ENCODE measurements at regions not wholly inside any gene's neighbourhood (a gene's known extent, or its start where the extent isn't known, plus 50 kb on each side); places are given as distances from the start of the nearest gene placed in this dataset.
"Not testable (repeated sequence)": the region's sequence is repeated elsewhere in the genome, so short reads cannot be mapped to it uniquely, and the experiment has no call there.

GRCh38 chr13:50729177-50729576 is 114.3 kb downstream of the DLEU7 start:
- DNase-seq = no peak

DNA sequence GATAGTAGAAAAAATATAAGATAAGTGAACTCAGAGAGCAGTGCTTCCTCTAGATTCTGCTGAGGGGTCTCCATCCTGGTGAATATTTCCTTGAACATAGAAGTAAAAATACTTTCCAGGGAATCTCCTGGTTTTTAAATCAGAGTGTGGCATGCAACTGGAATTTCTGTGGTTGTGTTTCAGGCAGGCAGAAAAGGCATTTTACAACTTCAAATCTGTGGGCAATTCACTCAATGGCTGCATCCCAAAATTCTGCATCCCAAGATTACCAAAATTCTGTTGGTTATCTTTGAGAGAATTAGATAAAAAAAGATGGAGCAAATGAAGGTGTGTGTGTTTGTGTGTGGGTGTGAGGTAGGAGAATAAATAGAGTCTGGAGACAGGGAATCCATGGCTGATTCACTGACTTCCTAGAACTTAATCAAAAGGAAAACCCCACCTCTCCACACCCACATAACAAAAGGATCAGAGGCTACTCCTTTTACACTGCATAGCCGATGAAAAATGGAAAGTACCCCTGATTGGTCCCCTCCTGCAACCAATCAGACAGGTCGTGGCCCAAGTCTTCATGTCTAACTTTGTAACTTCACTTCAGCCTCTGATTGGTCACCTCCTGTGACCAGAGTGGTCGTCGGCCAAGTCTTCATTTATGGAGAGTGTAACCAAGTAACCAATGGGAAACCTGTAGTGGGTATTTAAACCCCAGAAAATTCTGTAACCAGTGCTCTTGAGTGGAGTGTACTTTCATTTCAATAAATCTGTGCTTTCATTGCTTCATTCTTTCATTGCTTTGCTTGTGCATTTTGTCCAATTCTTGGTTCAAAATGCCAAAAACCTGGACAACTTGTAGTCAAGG is 112.8 kb downstream of the DLEU7 start:
- DNase-seq = no peak

DNA sequence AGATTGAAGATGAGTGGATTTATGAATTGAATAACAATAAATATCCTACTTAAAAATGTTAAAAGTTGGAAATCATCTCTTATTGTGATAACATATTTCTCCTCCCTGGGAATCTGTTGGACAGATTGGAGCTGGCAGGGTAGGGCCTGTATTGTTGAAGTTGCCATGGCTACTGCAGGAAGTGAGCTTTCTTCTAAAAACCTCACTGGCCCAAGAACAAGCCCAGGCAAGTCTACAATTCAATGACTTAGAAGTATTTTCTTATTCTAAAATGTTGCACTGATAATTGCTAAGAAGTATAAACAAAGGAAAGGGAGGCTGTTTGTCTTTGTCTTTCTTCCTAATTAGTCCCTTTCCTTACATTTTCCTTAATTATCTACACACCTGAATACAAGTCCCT is 112.1 kb downstream of the DLEU7 start:
- DNase-seq = no peak

- DNase-seq = no peak
Measured at GRCh38 chr13:50732712-50733111, 110.8 kb downstream of the DLEU7 start.

DNA sequence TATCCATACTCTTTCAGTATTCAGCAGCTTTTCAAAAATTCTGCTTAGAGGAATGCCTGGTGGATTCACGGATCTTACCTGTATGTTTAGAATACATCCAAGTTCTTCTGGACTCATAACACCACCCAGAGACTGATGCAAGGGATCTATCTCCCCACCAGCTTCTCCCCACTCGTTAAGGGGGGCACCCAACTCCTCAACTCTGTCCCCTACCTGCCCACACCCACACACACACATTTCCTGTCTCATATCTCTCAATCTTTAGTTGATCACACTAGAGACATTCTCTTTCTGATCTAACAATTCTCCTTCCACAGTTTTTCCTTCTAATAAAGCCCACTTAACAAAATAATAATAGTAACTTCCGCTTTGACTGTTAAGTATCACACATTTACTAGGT is 110.1 kb downstream of the DLEU7 start:
- DNase-seq = no peak

GRCh38 chr13:50735071-50735470 is 108.4 kb downstream of the DLEU7 start:
- DNase-seq = no peak

DNA sequence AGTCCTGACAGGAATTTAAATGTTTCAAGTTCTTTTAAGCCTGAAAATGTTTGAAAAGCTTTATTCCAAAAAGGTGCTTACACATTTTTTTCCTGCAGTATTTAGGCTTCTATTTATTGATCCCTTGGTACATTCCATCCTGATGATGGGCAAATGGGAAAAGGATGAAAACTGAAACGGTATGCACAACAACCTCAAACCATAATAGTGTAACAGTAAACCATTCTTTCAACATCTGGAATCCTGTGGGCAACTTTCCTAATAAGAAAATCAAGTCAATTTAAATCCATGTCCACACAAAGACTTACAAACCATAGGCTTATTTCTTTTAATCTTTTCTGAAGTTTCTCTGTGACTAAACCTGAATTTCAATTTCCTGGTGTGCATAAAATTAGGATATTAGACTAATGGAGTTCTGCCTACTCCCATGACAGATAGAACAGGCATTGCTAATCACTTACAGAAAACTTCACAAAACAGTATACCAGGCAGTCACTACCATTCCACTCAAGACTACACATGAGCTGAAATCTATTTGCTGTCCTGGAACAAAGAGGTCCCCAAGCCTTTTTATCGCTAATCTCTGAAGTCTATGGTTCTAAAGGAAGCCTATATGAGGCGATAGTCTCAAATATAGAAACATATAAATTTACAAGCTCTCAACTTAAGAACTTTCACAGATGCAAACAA is 103.3 kb downstream of the DLEU7 start:
- DNase-seq = no peak

DNA sequence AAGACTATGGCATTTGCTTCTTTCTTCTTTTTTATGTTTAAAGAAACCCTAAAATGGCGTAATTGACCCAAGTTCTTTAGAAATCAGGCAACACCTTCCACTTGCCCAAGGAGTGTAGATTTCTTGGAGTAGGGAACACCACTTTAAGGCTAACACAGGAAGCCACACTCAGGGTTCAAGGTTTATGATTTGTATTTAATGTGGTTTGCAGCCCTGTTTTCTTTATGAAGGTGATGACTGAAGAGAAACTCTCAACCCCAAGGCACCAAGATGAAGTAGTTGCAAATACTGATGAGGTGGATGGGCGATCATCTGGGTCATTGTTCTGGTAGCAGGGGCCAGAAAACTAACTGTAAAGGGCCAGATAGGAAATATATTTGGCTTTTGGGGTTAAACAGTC is 101.1 kb downstream of the DLEU7 start:
- DNase-seq = no peak

- DNase-seq = no peak
Measured at GRCh38 chr13:50742968-50743367, 100.5 kb downstream of the DLEU7 start.

- no peak for DNase-seq
Measured at GRCh38 chr13:50744116-50744660, 99.3 kb downstream of the DLEU7 start.

DNA sequence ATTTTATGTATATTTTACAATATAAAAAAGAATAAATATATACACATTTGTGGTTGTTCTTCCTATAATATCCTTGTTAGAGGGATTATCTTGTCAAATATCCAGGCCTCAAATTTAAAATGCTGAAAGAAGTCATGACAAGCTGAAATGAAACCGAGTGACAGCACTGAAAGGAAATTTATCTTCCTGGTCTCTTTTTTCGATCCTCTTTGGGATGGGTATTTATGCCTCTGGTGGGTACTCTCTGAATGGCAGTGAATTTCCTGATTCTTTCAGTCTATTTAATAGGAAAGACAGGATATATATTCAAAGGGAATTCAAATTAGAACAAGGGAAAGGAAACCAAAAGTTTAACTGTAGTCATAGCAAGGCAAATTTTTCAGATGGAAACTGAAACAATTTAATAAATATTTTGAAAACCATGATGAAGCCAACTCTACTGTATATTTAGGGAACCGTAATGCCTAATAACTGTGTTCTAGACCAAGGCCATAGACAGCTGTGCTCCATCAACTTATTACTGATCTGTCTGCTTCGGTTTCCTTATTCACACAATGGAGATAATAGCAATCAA is 97.9 kb downstream of the DLEU7 start:
- DNase-seq = no peak

- DNase-seq = no peak
Measured at GRCh38 chr13:50747737-50748350, 95.6 kb downstream of the DLEU7 start.

GRCh38 chr13:50753221-50753620 is 90.3 kb downstream of the DLEU7 start:
- DNase-seq = not testable (repeated sequence)

DNA sequence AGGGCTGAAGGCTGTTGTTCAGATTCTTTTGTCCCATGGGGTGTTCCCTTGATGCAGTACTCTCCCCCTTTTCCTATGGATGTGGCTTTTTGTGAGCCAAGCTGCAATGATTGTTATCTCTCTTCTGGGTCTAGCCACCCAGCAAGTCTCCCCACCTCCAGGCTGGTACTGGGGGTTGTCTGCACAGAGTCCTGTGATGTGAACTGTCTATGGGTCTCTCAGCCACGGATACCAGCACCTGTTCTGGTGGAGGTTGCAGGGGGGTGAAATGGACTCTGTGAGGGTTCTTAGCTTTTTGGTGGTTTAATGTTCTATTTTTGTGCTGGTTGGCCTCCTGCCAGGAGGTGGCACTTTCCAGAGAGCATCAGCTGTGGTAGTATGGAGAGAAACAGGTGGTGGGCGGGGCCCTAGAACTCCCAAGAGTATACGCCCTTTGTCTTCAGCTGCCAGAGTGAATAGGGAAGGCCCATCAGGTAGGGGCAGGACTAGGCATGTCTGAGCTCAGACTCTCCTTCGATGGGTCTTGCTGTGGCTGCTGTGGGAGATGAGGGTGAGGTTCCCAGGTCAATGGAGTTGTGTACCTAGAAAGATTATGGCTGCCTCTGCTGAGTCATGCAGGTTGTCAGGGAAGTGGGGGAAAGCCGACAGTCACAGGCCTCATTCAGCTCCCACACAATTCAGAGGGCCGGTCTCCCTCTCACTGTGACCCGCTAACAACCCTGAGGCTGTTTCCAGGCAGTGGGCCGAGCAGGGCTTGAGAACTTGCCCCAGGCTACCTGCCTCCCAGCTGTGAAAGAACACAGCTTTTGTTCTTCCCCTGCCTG is 87.4 kb downstream of the DLEU7 start:
- not testable (repeated sequence) for DNase-seq

DNA sequence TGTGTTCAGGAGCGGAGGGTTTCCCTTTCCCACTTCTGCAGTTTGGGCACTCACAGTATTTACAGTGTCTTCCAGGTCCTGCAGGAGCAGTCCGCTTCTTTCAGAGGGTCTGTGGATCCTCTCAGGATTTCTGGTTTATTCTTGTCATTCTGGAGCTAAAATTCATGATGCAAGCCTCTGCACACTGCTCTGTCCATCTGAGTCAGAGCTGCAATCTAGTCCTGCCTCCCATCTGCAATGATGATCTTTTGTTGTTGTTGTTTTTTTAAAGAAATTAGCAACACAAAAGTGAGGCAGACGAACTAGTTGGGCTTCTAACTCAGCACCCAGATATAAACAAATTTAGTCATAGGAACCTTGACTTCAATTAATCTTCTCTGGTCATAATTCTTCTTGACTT is 86.5 kb downstream of the DLEU7 start:
- DNase-seq = no peak

DNA sequence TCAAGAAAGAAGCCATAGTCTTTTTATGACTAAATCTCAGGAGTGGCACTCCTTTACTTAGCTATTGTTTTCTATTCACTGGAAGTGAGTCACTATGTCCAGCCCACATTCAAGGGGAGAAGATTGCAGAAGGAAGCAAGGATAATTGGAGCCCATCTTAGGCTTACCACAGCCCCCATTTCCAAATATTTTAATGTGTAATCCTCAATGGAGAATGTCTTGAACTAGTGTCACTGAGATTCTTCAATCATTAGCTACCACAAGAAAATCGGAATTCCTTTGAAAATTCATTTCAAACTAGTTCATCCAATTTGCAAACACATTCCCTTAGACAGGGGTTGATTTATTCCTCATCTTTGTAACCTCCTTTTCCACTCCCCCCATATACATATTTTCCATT is 84.7 kb downstream of the DLEU7 start:
- no peak for DNase-seq

DNA sequence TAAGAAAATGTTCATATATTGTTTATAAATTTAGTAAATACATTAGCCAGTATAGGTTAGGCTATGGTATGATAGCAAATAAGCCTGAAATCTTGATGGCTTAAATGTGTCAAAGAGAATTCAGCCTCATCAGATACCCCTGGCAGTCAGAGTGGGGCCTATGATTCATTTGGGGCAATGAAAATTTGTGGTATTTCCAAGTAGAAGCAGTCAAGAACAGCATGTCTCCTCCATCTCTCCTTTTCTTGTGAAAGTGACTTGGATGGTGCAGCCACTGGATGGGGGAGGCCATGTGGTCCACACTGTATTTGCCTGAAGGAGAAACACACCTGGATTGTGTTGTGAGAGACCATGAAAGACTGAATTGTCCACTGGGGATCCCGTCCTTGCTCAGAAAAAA is 82.7 kb downstream of the DLEU7 start:
- no peak for DNase-seq

DNA sequence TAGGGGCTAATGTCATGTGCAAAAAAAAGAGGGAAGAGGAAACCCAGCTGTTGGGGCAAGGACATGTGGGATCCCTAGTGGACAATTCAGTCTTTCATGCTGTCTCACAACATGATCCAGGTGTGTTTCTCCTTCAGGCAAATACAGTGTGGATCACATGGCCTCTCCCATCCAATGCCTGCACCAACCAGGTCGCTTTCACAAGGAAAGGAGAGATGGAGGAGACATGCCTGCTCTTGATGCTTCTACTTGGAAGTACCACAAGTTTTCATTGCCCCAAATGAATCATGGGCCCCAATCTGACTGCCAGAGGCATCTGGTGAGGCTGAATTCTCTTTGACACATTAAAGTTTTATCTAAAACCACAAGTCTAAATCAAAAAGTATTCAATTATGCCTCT is 82.1 kb downstream of the DLEU7 start:
- DNase-seq = no peak

- DNase-seq = no peak
Measured at GRCh38 chr13:50762969-50763567, 80.4 kb downstream of the DLEU7 start.

DNA sequence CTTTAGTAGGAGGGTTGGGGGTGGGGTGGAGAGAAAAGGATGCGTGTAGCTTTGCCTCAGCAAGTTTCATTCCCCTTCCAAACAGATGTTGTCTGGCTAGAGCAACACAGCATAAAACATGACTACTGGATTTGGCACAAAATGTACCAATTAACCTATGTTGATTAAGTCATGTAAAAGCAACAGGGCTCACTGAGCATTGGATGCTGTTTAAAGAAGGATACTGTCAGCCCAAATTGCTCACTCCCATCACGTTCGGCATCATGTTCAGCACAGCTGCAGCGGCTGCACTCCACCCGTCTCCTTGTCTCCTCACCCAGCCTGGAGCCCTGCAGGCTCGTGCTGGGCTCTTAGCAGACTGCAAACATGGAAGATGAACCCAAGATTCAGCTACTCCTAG is 77.5 kb downstream of the DLEU7 start:
- no peak for DNase-seq

DNA sequence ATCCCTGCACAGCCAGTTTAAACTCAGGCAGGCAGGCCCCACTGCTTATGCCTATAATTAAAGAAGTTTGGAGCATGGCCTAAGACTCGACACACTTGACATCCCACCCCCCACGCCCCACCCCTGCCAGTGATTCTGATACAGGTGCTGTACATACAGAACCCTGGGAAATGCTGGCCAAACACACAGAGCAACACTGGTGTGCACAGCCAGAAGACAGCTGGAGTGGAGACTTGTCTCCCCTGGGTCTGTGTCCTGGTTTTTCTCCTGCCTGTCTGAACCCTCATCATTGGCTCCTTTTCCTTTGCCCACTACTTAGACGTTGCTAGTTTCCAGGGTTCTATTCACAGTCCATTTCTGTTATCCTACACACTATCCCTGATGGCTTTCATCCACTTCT is 76.8 kb downstream of the DLEU7 start:
- DNase-seq = no peak

GRCh38 chr13:50772881-50773280 is 70.6 kb downstream of the DLEU7 start:
- not testable (repeated sequence) for DNase-seq

All from activated T-cell treated with anti-CD3 and anti-CD28 coated beads for 4 hours (primary cell).